CD4-positive, alpha-beta memory T cell (primary cell): ENCODE measurements at regions not wholly inside any gene's neighbourhood (a gene's known extent, or its start where the extent isn't known, plus 50 kb on each side); places are given as distances from the start of the nearest gene placed in this dataset.

ENCODE experiments used
- CTCF ChIA-PET: fragments of 350-600 bp; sonication (Branson Sonifier 250); formaldehyde crosslinking; loops from one replicate; lab custom pipeline; 2021; ENCODE audit warnings: inconsistent platforms; ENCODE audit not compliant: partially characterized antibody; lab: Charles Lee
- POLR2A ChIA-PET: fragments of 350-600 bp; sonication (Branson Sonifier 250); formaldehyde crosslinking; loops from one replicate; lab custom pipeline; 2021; ENCODE audit not compliant: partially characterized antibody; lab: Charles Lee
- DNase-seq, 5 donors: peaks; one replicate each; pipeline versions ENCODE4 v3.0.0 to v3.0.0-alpha.2; 2020 to 2022; ENCODE audit warnings: mixed read lengths in 1 of 5
- H3K27ac ChIP-seq: one replicate; pipeline ENCODE4 v1.7.0; 2013; ENCODE audit warnings: low read depth, low read length
- H3K27me3 ChIP-seq: 2 replicates; pipeline ENCODE4 v1.7.0; 2013; ENCODE audit warnings: mild to moderate bottlenecking, low read length, moderate library complexity; ENCODE audit not compliant: insufficient read depth
- H3K36me3 ChIP-seq: 2 replicates; pipeline ENCODE4 v1.7.0; 2013; ENCODE audit warnings: mild to moderate bottlenecking, low read length, moderate library complexity; ENCODE audit not compliant: insufficient read depth
- H3K4me1 ChIP-seq: 2 replicates; pipeline ENCODE4 v1.7.0; 2013; ENCODE audit warnings: mild to moderate bottlenecking, low read length, moderate library complexity; ENCODE audit not compliant: insufficient read depth
- H3K4me3 ChIP-seq, 2 donors: one replicate each; pipeline ENCODE4 v1.7.0; 2013; ENCODE audit warnings: low read length in 2 of 2, mild to moderate bottlenecking in 1 of 2
- H3K9me3 ChIP-seq, 2 donors: one replicate each; pipeline ENCODE4 v1.7.0; 2013; ENCODE audit warnings: low read length in 2 of 2, control low read depth in 1 of 2; ENCODE audit not compliant: control insufficient read depth in 1 of 2
- H3K27ac Mint-ChIP-seq, 7 donors: one replicate each; pipeline ENCODE4 v1.8.0; 2020 to 2021; ENCODE audit warnings: mixed read lengths in 7 of 7, mild to moderate bottlenecking in 6 of 7, inconsistent platforms in 3 of 7, moderate library complexity in 3 of 7
- H3K27me3 Mint-ChIP-seq, 2 donors: one replicate each; pipeline ENCODE4 v1.8.0; 2020 to 2021; ENCODE audit warnings: mixed read lengths in 2 of 2
- H3K36me3 Mint-ChIP-seq, 2 donors: one replicate each; pipeline ENCODE4 v1.8.0; 2020 to 2021; ENCODE audit warnings: mixed read lengths in 2 of 2, inconsistent platforms in 1 of 2, mild to moderate bottlenecking in 1 of 2
- H3K4me1 Mint-ChIP-seq, 4 donors: one replicate each; pipeline ENCODE4 v1.8.0; 2020 to 2021; ENCODE audit warnings: mixed read lengths in 4 of 4, mild to moderate bottlenecking in 1 of 4
- H3K4me3 Mint-ChIP-seq, 8 donors: one replicate each; pipeline ENCODE4 v1.8.0; 2020 to 2021; ENCODE audit warnings: mixed read lengths in 8 of 8, mild to moderate bottlenecking in 7 of 8, moderate library complexity in 6 of 8, inconsistent platforms in 3 of 8
- H3K9me3 Mint-ChIP-seq, 8 donors: one replicate each; pipeline ENCODE4 v1.8.0; 2020 to 2021; ENCODE audit warnings: mixed read lengths in 8 of 8, mild to moderate bottlenecking in 5 of 8, inconsistent platforms in 3 of 8, moderate library complexity in 1 of 8
- intact Hi-C: fragments of 100-400 bp; cut with micrococcal nuclease; formaldehyde crosslinking; loops from one replicate; pipeline ENCODE4 v1.15.1; 2023

DNA sequence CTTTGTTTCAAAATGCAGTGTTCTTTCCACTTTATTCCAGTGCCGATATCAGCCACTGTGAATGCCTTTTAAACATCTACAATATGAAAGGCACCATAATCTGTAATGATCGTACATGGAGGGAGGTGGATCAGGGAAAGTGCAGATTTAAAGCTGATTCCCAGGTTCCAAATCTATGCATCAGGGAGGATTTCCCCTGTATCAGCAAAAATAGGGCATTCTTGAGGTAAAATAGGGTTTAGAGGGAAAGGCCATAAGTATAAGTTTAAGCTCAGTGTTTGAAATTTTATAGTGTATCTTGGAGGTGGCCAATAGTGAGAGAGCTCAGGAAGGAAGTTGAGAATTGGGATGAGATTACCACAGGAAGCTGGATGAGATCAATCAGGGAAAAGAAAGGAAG, 289.7 kb upstream of the ID4 start:
- POLR2A ChIA-PET: no interaction called here
- H3K27me3 Mint-ChIP-seq: no peaks in the 10 kb centered on the region
- Histone ChIP-seq H3K4me1 (no peaks in the 10 kb centered on the region), H3K27ac (no peak overlapping the region), H3K27me3 (no peaks in the 10 kb centered on the region), H3K36me3 (no peaks in the 10 kb centered on the region), H3K4me3 (no peak overlapping the region), H3K9me3 (no peaks in the 10 kb centered on the region)
- CTCF ChIA-PET: no interaction called here
- H3K9me3 Mint-ChIP-seq: peaks cover 0 to 6% (median 2%) of the 10 kb centered on the region in 8 donors
- no peaks in the 10 kb centered on the region for H3K36me3 Mint-ChIP-seq
- no peak overlapping the region for H3K27ac Mint-ChIP-seq
- intact Hi-C loops: no loop called here
- no peak for DNase-seq
- no peak overlapping the region for H3K4me3 Mint-ChIP-seq
- H3K4me1 Mint-ChIP-seq: no peaks in the 10 kb centered on the region

DNA sequence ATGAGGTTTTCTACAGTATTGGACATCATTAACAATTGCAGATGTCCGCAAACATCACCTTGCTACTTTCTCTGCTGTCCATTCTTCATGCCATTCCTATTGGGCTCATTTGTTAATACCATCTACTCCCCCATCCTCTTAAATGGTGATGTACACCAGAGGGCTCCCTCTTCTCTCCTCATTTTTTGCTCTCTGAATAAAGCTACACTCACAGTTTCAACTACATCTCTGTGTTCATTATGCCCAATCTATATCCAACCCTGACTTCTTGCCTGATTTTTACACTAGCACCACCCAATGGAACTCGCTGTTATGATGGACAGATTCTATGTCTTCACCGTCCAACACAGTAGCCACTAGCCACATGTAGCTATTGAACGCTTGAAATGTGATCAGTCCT, 288.1 kb upstream of the ID4 start:
- no peak overlapping the region for H3K4me3 ChIP-seq
- no peaks in the 10 kb centered on the region for H3K9me3 ChIP-seq
- H3K4me1 ChIP-seq: no peaks in the 10 kb centered on the region
- H3K27ac Mint-ChIP-seq: no peak overlapping the region
- H3K4me3 Mint-ChIP-seq: no peak overlapping the region
- H3K27me3 Mint-ChIP-seq: no peaks in the 10 kb centered on the region
- no peak for DNase-seq
- no peak overlapping the region for H3K27ac ChIP-seq
- CTCF ChIA-PET: no interaction called here
- intact Hi-C loops: no loop called here
- H3K4me1 Mint-ChIP-seq: no peaks in the 10 kb centered on the region
- H3K9me3 Mint-ChIP-seq: peaks cover 0 to 7% (median 4%) of the 10 kb centered on the region in 8 donors
- POLR2A ChIA-PET: no interaction called here
- H3K36me3 Mint-ChIP-seq: no peaks in the 10 kb centered on the region
- H3K27me3 ChIP-seq: no peaks in the 10 kb centered on the region
- no peaks in the 10 kb centered on the region for H3K36me3 ChIP-seq

DNA sequence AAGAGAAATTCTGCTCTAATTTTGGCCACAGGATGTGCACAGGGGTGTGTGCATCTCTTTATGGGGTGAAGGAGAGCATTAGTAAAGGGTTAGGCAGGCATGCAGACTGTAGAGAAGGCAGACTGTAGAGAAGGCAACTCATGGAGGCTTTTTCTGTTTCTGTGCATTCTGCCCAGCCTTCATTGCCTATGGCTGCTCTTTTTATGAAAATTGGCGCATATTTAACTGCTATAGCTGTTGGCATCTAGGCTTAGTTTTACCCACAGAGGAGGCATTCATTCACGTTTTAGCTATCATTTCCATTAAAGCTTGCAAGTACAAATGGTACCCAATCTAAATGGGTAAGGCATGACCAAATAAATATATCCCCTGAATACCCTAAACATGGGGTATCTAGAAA, 286.8 kb upstream of the ID4 start:
- no peak overlapping the region for H3K27ac ChIP-seq

DNA sequence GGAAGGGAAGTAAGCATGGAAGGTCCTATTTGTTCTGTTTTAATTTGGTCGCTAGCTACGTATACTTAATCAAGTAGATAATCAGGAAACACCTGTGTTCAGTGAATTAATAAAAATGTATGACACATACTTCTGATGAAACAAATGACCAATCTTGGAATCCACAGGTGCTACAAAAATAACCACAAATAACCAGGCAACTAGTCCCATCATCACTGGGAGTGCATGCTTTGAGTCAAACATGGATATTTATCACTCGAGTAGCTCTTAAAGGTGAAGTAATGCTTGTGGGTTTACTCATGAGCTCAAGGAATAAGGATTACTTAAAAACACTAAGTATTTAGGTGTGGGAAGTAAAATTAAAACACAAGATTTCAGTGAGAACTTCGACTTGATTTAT, 285.6 kb upstream of the ID4 start:
- H3K36me3 ChIP-seq: no peaks in the 10 kb centered on the region
- Mint-ChIP-seq H3K36me3 (no peaks in the 10 kb centered on the region), H3K4me1 (no peaks in the 10 kb centered on the region), H3K4me3 (no peak overlapping the region), H3K27ac (no peak overlapping the region), H3K9me3 (peaks cover 0 to 11% (median 4%) of the 10 kb centered on the region in 8 donors), H3K27me3 (no peaks in the 10 kb centered on the region)
- H3K27ac ChIP-seq: no peak overlapping the region
- H3K27me3 ChIP-seq: no peaks in the 10 kb centered on the region
- no peak overlapping the region for H3K4me3 ChIP-seq
- H3K4me1 ChIP-seq: no peaks in the 10 kb centered on the region
- ChIA-PET POLR2A (no interaction called here), CTCF (no interaction called here)
- no peak for DNase-seq
- intact Hi-C loops: no loop called here
- no peaks in the 10 kb centered on the region for H3K9me3 ChIP-seq

More for the DNA sequence above, 286.8 kb upstream of the ID4 start:
- intact Hi-C loops: no loop called here
- no peaks in the 10 kb centered on the region for H3K4me1 ChIP-seq
- Mint-ChIP-seq H3K9me3 (peaks cover 0 to 11% (median 4%) of the 10 kb centered on the region in 8 donors), H3K27ac (no peak overlapping the region), H3K36me3 (no peaks in the 10 kb centered on the region), H3K4me1 (no peaks in the 10 kb centered on the region), H3K27me3 (no peaks in the 10 kb centered on the region), H3K4me3 (no peak overlapping the region)
- ChIA-PET POLR2A (no interaction called here), CTCF (no interaction called here)
- no peak overlapping the region for H3K4me3 ChIP-seq
- no peak for DNase-seq
- H3K27me3 ChIP-seq: no peaks in the 10 kb centered on the region
- no peaks in the 10 kb centered on the region for H3K36me3 ChIP-seq
- H3K9me3 ChIP-seq: no peaks in the 10 kb centered on the region

DNA sequence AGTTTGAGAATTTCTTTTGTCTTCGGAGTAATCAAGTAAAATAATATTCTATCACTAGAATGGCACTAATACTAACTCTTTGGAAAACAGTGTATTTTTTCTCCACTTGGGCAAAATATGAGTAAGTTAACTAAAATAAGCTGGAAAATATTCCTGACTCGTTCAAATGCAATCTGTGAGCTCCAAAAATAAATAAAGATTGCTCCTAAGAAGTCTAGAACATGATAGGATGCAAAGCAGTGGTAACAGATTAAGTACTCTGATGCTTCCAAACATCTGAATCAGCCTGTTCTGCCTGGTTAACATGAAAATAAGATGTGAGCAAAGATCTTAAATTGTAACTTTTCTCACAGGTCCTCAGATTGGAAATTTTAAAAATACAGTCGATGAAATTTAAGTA, 285.1 kb upstream of the ID4 start:
- intact Hi-C loops: no loop called here
- H3K9me3 ChIP-seq: no peaks in the 10 kb centered on the region
- Mint-ChIP-seq H3K4me3 (no peak overlapping the region), H3K27ac (no peak overlapping the region), H3K27me3 (no peaks in the 10 kb centered on the region), H3K9me3 (peaks cover 0 to 11% (median 4%) of the 10 kb centered on the region in 8 donors), H3K36me3 (no peaks in the 10 kb centered on the region), H3K4me1 (no peaks in the 10 kb centered on the region)
- no peak overlapping the region for H3K4me3 ChIP-seq
- no peaks in the 10 kb centered on the region for H3K36me3 ChIP-seq
- no peak overlapping the region for H3K27ac ChIP-seq
- no peak for DNase-seq
- no peaks in the 10 kb centered on the region for H3K4me1 ChIP-seq
- CTCF ChIA-PET: no interaction called here
- POLR2A ChIA-PET: no interaction called here
- H3K27me3 ChIP-seq: no peaks in the 10 kb centered on the region

DNA sequence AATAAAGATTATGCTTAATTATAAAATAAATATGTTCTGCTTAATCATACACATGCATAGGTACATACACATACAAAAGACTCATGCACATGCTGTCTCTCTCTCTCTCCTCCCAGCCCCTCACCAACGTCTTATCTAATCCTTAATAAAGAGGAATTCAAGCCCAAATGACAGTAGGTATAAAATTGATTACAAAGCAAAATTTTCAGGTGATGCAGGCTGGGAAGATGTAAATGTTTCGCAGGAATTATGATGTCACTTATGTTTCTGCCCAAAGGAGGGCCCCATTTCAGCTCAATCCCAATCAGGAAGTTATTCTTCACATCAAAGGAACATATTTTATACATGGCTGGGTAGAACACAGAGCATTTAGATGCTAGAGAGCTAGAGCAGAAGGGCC, 284.6 kb upstream of the ID4 start:
- H3K27ac Mint-ChIP-seq: no peak overlapping the region
- ChIA-PET CTCF (no interaction called here), POLR2A (no interaction called here)
- H3K4me1 Mint-ChIP-seq: no peaks in the 10 kb centered on the region
- Histone ChIP-seq H3K27ac (no peak overlapping the region), H3K9me3 (no peaks in the 10 kb centered on the region), H3K36me3 (no peaks in the 10 kb centered on the region), H3K4me1 (no peaks in the 10 kb centered on the region), H3K27me3 (no peaks in the 10 kb centered on the region), H3K4me3 (no peak overlapping the region)
- no peaks in the 10 kb centered on the region for H3K27me3 Mint-ChIP-seq
- DNase-seq: no peak
- H3K9me3 Mint-ChIP-seq: peaks cover 0 to 11% (median 4%) of the 10 kb centered on the region in 8 donors
- H3K4me3 Mint-ChIP-seq: no peak overlapping the region
- intact Hi-C loops: no loop called here
- no peaks in the 10 kb centered on the region for H3K36me3 Mint-ChIP-seq

DNA sequence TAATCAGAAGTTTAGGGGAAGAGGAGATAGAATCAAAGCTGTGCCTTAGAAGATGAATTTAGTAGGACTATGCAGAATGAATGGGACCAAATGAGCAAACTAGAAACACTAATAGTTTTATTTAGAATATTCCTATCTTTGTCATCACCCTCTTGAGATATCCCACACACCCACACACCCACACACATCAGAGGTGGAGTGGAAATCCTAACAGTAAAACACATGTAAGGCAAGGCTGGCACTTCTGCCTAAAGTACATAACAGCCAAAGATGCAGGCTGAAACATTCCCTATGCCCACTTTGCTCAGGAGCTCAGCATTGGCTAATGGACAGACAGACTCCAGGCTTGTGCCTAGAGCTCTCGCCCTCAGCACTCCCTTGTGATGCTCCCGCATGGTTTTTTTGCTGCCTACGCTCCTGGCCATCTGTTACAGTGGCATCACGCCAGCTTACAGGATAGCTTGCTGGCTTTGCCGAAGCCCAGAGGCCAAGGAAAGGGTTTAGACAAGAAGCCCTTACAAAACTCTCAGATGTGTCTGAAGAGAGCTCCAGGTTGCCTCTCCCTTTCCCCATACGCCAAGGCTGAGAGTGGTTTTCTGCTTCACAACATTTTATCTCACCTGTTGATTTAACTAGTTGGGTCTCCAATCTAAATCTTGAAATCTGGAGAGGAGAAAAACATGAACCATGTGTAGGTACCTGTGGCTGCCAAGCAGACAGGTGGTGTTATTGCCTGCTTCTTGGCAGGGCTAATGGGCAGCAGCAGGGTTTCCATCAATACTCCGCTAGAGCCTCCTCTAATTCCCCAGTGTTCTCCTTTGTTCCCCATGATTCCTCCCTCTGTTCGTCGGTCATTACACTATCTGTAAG, 282.6 kb upstream of the ID4 start:
- intact Hi-C loops: no loop called here
- Histone ChIP-seq H3K36me3 (no peaks in the 10 kb centered on the region), H3K4me1 (no peaks in the 10 kb centered on the region), H3K27ac (no peak overlapping the region), H3K27me3 (no peaks in the 10 kb centered on the region), H3K9me3 (no peaks in the 10 kb centered on the region), H3K4me3 (no peak overlapping the region)
- Mint-ChIP-seq H3K27ac (no peak overlapping the region), H3K36me3 (no peaks in the 10 kb centered on the region), H3K4me1 (no peaks in the 10 kb centered on the region), H3K4me3 (no peak overlapping the region), H3K9me3 (peaks cover 0 to 13% (median 5%) of the 10 kb centered on the region in 8 donors), H3K27me3 (no peaks in the 10 kb centered on the region)
- ChIA-PET POLR2A (no interaction called here), CTCF (no interaction called here)
- no peak for DNase-seq
